Smooth muscle cell (in vitro differentiated cells): ENCODE measurements at regions not wholly inside any gene's neighbourhood (a gene's known extent, or its start where the extent isn't known, plus 50 kb on each side); places are given as distances from the start of the nearest gene placed in this dataset.

Experiments
- DNase-seq: peaks from one replicate; lab custom pipeline; 2025; ENCODE audit not compliant: unreplicated experiment; lab: John Stamatoyannopoulos, UW
- H2AFZ ChIP-seq: fragments of 200-600 bp; sonication (generic); 2 replicates; pipeline ENCODE4 v1.6.0; 2016; ENCODE audit warnings: antibody characterized with exemption, low read depth, mild to moderate bottlenecking
- H3F3A ChIP-seq: fragments of 200-600 bp; sonication (generic); 2 replicates; pipeline ENCODE4 v1.6.0; 2017; ENCODE audit warnings: antibody characterized with exemption, low read depth
- H3K27ac ChIP-seq: fragments of 200-600 bp; sonication (generic); 2 replicates; pipeline ENCODE4 v1.5.1; 2016; ENCODE audit warnings: low read depth, mild to moderate bottlenecking
- H3K27me3 ChIP-seq: fragments of 200-600 bp; sonication (generic); 2 replicates; pipeline ENCODE4 v1.6.1; 2016; ENCODE audit warnings: low read depth, mild to moderate bottlenecking
- H3K36me3 ChIP-seq: fragments of 200-600 bp; sonication (generic); 2 replicates; pipeline ENCODE4 v1.5.1; 2016; ENCODE audit warnings: low read depth
- H3K4me1 ChIP-seq: fragments of 200-600 bp; sonication (generic); 2 replicates; pipeline ENCODE4 v1.5.1; 2016; ENCODE audit warnings: low read depth
- H3K4me2 ChIP-seq: fragments of 200-600 bp; sonication (generic); 2 replicates; pipeline ENCODE4 v1.6.0; 2016; ENCODE audit warnings: mild to moderate bottlenecking
- H3K4me3 ChIP-seq: fragments of 200-600 bp; sonication (generic); 2 replicates; pipeline ENCODE4 v1.5.1; 2016; ENCODE audit warnings: mild to moderate bottlenecking
- H3K79me2 ChIP-seq: fragments of 200-600 bp; sonication (generic); 2 replicates; pipeline ENCODE4 v1.6.0; 2016; ENCODE audit warnings: low read depth, mild to moderate bottlenecking
- H3K9ac ChIP-seq: fragments of 200-600 bp; sonication (generic); 2 replicates; pipeline ENCODE4 v1.6.0; 2016; ENCODE audit warnings: low read depth
- H3K9me3 ChIP-seq: fragments of 200-600 bp; sonication (generic); replicated peaks from 2 replicates; pipeline ENCODE4 v1.5.1; 2016; ENCODE audit warnings: low read depth
- H4K20me1 ChIP-seq: fragments of 200-600 bp; sonication (generic); 2 replicates; pipeline ENCODE4 v1.6.0; 2016; ENCODE audit warnings: low read depth
- WGBS: methylation state at CpG from one replicate; pipeline ENCODE4 v1.1.7; 2016; ENCODE audit warnings: low lambda C conversion rate; 5-methylcytosine and 5-hydroxymethylcytosine counted together
- TF ChIP-seq, protein P1 (sequence below): fragments of 200-600 bp; sonication (generic); IDR thresholded peaks from 2 replicates; pipeline ENCODE4 v1.5.1; 2017; ENCODE audit warnings: borderline replicate concordance, mild to moderate bottlenecking, antibody characterized with exemption; ENCODE audit not compliant: insufficient read depth, poor library complexity, severe bottlenecking

DNA sequence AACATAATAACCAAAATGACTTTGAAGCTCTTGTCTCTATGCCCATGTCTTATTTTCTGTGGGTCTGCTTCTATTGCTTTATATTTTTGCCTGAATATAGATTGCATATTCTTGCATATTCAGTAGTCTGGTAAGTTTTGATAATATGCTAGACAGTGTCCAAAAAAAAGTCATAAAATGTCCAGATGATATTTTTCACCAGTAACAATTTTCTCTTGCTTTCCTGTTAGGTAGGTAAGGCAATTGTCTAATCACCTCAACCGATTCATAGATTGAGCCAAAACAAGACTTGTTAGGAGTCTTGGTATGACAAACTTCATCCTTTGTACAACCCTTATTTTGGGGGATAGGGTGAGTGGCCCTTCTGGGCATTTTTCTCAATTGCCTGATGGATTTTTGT is 277.0 kb upstream of the NRP1 start:
- 100% methylated on average over 1 of the region's 1 CpG for WGBS
- no peaks in the 10 kb centered on the region for H3F3A ChIP-seq
- H3K27ac ChIP-seq = no peak overlapping the region

DNA sequence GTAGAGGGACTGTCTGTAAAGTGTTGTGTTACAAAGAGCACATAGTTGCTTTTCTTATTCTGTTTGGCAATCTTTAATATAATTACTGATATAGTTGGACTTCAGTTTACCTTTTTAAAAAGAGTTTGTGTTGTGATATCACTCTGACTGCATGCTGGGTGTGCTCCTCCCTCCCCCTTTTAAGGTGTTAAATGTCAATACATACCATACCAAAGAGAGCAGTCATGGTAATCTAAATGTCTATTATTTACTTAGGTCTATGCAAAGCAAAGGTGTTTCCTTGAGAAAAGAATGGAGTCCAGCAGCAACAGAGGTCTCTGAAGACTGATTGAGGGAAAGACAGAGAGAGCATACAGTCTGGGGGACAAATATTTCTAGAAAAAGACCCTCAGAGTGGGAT is 275.1 kb upstream of the NRP1 start:
- no peak for DNase-seq
- no peaks in the 10 kb centered on the region for H3K4me1 ChIP-seq
- H3K9me3 ChIP-seq = peaks cover 4% of the 10 kb centered on the region
- no peak overlapping the region for H3K4me3 ChIP-seq
- H3K27ac ChIP-seq = no peak overlapping the region
- H3K36me3 ChIP-seq = no peaks in the 10 kb centered on the region
- H2AFZ ChIP-seq = no peak overlapping the region
- TF ChIP-seq, protein P1, sequence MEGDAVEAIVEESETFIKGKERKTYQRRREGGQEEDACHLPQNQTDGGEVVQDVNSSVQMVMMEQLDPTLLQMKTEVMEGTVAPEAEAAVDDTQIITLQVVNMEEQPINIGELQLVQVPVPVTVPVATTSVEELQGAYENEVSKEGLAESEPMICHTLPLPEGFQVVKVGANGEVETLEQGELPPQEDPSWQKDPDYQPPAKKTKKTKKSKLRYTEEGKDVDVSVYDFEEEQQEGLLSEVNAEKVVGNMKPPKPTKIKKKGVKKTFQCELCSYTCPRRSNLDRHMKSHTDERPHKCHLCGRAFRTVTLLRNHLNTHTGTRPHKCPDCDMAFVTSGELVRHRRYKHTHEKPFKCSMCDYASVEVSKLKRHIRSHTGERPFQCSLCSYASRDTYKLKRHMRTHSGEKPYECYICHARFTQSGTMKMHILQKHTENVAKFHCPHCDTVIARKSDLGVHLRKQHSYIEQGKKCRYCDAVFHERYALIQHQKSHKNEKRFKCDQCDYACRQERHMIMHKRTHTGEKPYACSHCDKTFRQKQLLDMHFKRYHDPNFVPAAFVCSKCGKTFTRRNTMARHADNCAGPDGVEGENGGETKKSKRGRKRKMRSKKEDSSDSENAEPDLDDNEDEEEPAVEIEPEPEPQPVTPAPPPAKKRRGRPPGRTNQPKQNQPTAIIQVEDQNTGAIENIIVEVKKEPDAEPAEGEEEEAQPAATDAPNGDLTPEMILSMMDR = no peak
- H3K4me2 ChIP-seq = no peak overlapping the region
- H3K27me3 ChIP-seq = no peaks in the 10 kb centered on the region
- H3F3A ChIP-seq = no peaks in the 10 kb centered on the region
- no peaks in the 10 kb centered on the region for H4K20me1 ChIP-seq
- no peaks in the 10 kb centered on the region for H3K79me2 ChIP-seq
- H3K9ac ChIP-seq = no peak overlapping the region

More for the DNA sequence above, 277.0 kb upstream of the NRP1 start:
- no peaks in the 10 kb centered on the region for H3K27me3 ChIP-seq
- no peak overlapping the region for H3K9ac ChIP-seq
- no peaks in the 10 kb centered on the region for H3K4me1 ChIP-seq
- H3K79me2 ChIP-seq = no peaks in the 10 kb centered on the region
- H2AFZ ChIP-seq = no peak overlapping the region
- DNase-seq = no peak
- no peak overlapping the region for H3K4me3 ChIP-seq
- no peaks in the 10 kb centered on the region for H3K36me3 ChIP-seq
- H4K20me1 ChIP-seq = no peaks in the 10 kb centered on the region
- no peak overlapping the region for H3K4me2 ChIP-seq
- TF ChIP-seq, protein P1 = no peak
- peaks cover 4% of the 10 kb centered on the region for H3K9me3 ChIP-seq

DNA sequence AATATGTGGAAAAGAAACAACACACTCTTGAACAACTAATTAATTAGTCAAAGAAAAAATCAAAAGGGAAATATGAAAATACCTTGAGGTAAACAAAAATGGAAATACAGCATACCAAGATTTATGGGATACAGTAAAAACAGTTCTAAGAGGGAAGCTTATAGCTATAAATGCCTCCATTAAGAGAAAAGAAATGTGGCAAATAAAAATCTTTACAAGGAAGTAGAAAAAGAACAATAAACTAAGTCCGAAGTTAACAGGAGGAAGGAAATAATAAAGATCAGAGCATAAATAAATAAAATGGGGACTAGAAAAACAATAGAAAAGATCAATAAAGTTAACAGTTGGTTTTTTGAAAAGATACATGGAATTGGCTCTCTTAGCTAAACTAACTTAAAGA is 267.8 kb upstream of the NRP1 start:
- 55% methylated on average over 1 of the region's 1 CpG for WGBS
- DNase-seq = no peak
- no peaks in the 10 kb centered on the region for H3K27me3 ChIP-seq
- H3K4me3 ChIP-seq = no peak overlapping the region
- no peaks in the 10 kb centered on the region for H4K20me1 ChIP-seq
- no peak overlapping the region for H3K4me2 ChIP-seq
- no peak overlapping the region for H3K27ac ChIP-seq
- H3K36me3 ChIP-seq = no peaks in the 10 kb centered on the region
- H3K9me3 ChIP-seq = no peaks in the 10 kb centered on the region
- no peaks in the 10 kb centered on the region for H3F3A ChIP-seq
- TF ChIP-seq, protein P1 = no peak
- H2AFZ ChIP-seq = no peak overlapping the region
- no peaks in the 10 kb centered on the region for H3K79me2 ChIP-seq
- no peak overlapping the region for H3K9ac ChIP-seq
- no peaks in the 10 kb centered on the region for H3K4me1 ChIP-seq

DNA sequence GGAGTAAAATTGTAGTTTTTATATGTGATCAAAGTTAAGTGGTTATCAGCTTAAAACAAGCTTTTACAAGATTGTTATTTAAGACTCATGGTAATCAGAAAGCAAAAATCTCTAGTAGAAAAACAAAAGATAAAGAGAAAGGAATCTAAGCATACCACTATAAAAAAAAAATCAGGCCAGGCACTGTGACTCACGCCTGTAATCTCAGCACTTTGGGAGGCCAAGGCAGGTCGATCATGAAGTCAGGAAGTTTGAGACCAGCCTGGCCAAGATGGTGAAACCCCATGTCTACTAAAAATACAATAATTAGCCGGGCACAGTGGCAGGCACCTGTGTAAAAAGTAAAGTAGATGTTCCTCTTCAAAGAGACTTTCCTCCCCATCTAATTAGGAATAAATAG is 265.9 kb upstream of the NRP1 start:
- H3K36me3 ChIP-seq = no peaks in the 10 kb centered on the region
- no peaks in the 10 kb centered on the region for H3K4me1 ChIP-seq
- H3F3A ChIP-seq = no peaks in the 10 kb centered on the region
- no peak for DNase-seq
- H3K9ac ChIP-seq = no peak overlapping the region
- H3K79me2 ChIP-seq = no peaks in the 10 kb centered on the region
- H2AFZ ChIP-seq = no peak overlapping the region
- H3K4me2 ChIP-seq = no peak overlapping the region
- H3K4me3 ChIP-seq = no peak overlapping the region
- no peaks in the 10 kb centered on the region for H3K9me3 ChIP-seq
- no peaks in the 10 kb centered on the region for H4K20me1 ChIP-seq
- TF ChIP-seq, protein P1 = no peak
- no peak overlapping the region for H3K27ac ChIP-seq
- H3K27me3 ChIP-seq = no peaks in the 10 kb centered on the region
- 41% methylated on average over 3 of the region's 3 CpGs for WGBS
